ENCODE measurements at regions not wholly inside any gene's neighbourhood (a gene's known extent, or its start where the extent isn't known, plus 50 kb on each side); places are given as distances from the start of the nearest gene placed in this dataset.

- Mint-ChIP-seq H3K27ac (no peak overlapping the region), H3K27me3 (no peaks in the 10 kb centered on the region), H3K4me3 (no peak overlapping the region), H3K9me3 (peaks cover 2% of the 10 kb centered on the region), H3K4me1 (ENCODE audit: low read depth) (no peaks in the 10 kb centered on the region), H3K36me3 (ENCODE audit: low read depth) (no peaks in the 10 kb centered on the region)
- ChIA-PET POLR2A (no interaction called here), CTCF (no interaction called here)
- peak; percentile 34 for TF ChIP-seq CTCF (IDR thresholded peaks at IDR 0.05)
- intact Hi-C loops (cut with DNase I, micrococcal nuclease) = loop anchor here (2.0 to 5.0 kb wide), 2 partner anchors 1258 kb away; no protein-coding TSS in a partner anchor
- no peaks in the 10 kb centered on the region for H3K36me3 ChIP-seq (ENCODE audit: insufficient read depth, low read length)
- no peak overlapping the region for H3K27ac ChIP-seq (ENCODE audit: low read depth in 1 of 2, low read length in 2 of 2)
- peaks cover 0 to 4% of the 10 kb centered on the region in 2 experiments for H3K9me3 ChIP-seq (ENCODE audit: control insufficient read depth in 1 of 2, insufficient read depth in 1 of 2, low read length in 2 of 2)
- H3K4me3 ChIP-seq (ENCODE audit: low read length) = no peak overlapping the region
- ATAC-seq (ENCODE audit: poor library complexity) = no peak
- H3K27me3 ChIP-seq (ENCODE audit: control insufficient read depth in 1 of 2, insufficient read depth in 2 of 2, low read length in 2 of 2) = no peaks in the 10 kb centered on the region
- H3K4me1 ChIP-seq (ENCODE audit: insufficient read depth, low read length) = no peaks in the 10 kb centered on the region
- DNase-seq = peak in 1 of 14 experiments; percentile 4
Measured at GRCh38 chr1:163528710-163529348, 207.1 kb downstream of the NUF2 start.

- TF ChIP-seq CTCF (IDR thresholded peaks at IDR 0.05) = no peak
- H3K4me1 ChIP-seq (ENCODE audit: insufficient read depth, low read length) = no peaks in the 10 kb centered on the region
- H3K36me3 ChIP-seq (ENCODE audit: insufficient read depth, low read length) = no peaks in the 10 kb centered on the region
- Mint-ChIP-seq H3K27ac (no peak overlapping the region), H3K9me3 (peaks cover under 1% of the 10 kb centered on the region), H3K4me1 (ENCODE audit: low read depth) (no peaks in the 10 kb centered on the region), H3K27me3 (no peaks in the 10 kb centered on the region), H3K4me3 (no peak overlapping the region), H3K36me3 (ENCODE audit: low read depth) (no peaks in the 10 kb centered on the region)
- no peak overlapping the region for H3K27ac ChIP-seq (ENCODE audit: low read depth in 1 of 2, low read length in 2 of 2)
- ATAC-seq (ENCODE audit: poor library complexity) = no peak
- no peaks in the 10 kb centered on the region for H3K27me3 ChIP-seq (ENCODE audit: control insufficient read depth in 1 of 2, insufficient read depth in 2 of 2, low read length in 2 of 2)
- intact Hi-C loops (cut with DNase I, micrococcal nuclease) = no loop called here
- no peak for DNase-seq
- H3K9me3 ChIP-seq (ENCODE audit: control insufficient read depth in 1 of 2, insufficient read depth in 1 of 2, low read length in 2 of 2) = peaks cover 0 to 4% of the 10 kb centered on the region in 2 experiments
- no peak overlapping the region for H3K4me3 ChIP-seq (ENCODE audit: low read length)
- ChIA-PET POLR2A (no interaction called here), CTCF (no interaction called here)
Measured at GRCh38 chr1:163531345-163531744, 209.6 kb downstream of the NUF2 start.

GRCh38 chr1:163535401-163535800 lies 213.6 kb downstream of the NUF2 start:
- Mint-ChIP-seq H3K36me3 (ENCODE audit: low read depth) (no peaks in the 10 kb centered on the region), H3K27me3 (no peaks in the 10 kb centered on the region), H3K4me1 (ENCODE audit: low read depth) (no peaks in the 10 kb centered on the region), H3K4me3 (no peak overlapping the region), H3K9me3 (no peaks in the 10 kb centered on the region), H3K27ac (no peak overlapping the region)
- ChIA-PET POLR2A (no interaction called here), CTCF (no interaction called here)
- H3K4me3 ChIP-seq (ENCODE audit: low read length) = no peak overlapping the region
- DNase-seq (no peak), ATAC-seq (ENCODE audit: poor library complexity) (no peak)
- no peak overlapping the region for H3K27ac ChIP-seq (ENCODE audit: low read depth in 1 of 2, low read length in 2 of 2)
- no peaks in the 10 kb centered on the region for H3K9me3 ChIP-seq (ENCODE audit: control insufficient read depth in 1 of 2, insufficient read depth in 1 of 2, low read length in 2 of 2)
- H3K27me3 ChIP-seq (ENCODE audit: control insufficient read depth in 1 of 2, insufficient read depth in 2 of 2, low read length in 2 of 2) = no peaks in the 10 kb centered on the region
- no peaks in the 10 kb centered on the region for H3K4me1 ChIP-seq (ENCODE audit: insufficient read depth, low read length)
- intact Hi-C loops (cut with DNase I, micrococcal nuclease) = no loop called here
- no peaks in the 10 kb centered on the region for H3K36me3 ChIP-seq (ENCODE audit: insufficient read depth, low read length)
- TF ChIP-seq CTCF (IDR thresholded peaks at IDR 0.05) = no peak
